GM20000 (cell line): ENCODE measurements at regions not wholly inside any gene's neighbourhood (a gene's known extent, or its start where the extent isn't known, plus 50 kb on each side); places are given as distances from the start of the nearest gene placed in this dataset.
"Not testable (repeated sequence)": the region's sequence is repeated elsewhere in the genome, so short reads cannot be mapped to it uniquely, and the experiment has no call there.

Experiments
- DNase-seq: peaks from one replicate; pipeline ENCODE4 v3.0.0; 2012; ENCODE audit warnings: low spot score
- CTCF ChIP-seq: IDR thresholded peaks from 2 replicates; pipeline ENCODE4 v1.5.1; 2012; ENCODE audit warnings: mild to moderate bottlenecking, control low read depth; ENCODE audit errors: extremely low read depth, missing control alignments

- no peak for DNase-seq
- TF ChIP-seq CTCF, result no peak
Observed at GRCh38 chr1:38584448-38585355, 274.9 kb downstream of the RRAGC start.

- not testable (repeated sequence) for DNase-seq
Observed at GRCh38 chr1:38583287-38583686, 276.3 kb downstream of the RRAGC start.

DNA sequence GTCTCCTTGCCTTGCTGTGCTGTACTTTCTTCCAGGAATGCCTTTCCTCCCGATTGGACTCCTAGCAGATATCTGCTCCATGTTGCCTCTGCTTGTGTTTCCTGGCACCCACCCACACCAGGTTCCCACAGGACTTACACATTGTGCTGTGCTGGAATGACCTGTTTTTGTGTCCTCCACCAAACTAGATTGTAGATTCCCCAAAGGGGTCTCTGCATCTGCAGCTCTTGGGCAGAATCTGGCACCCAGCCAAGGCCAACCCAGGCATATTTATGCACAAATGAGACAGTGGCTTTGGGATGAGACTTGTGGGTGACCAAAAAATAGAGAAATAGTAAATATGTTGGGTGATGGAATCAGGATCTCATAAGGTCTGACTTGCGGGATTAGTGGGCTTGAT lies 278.2 kb downstream of the RRAGC start:
- DNase-seq, result no peak
- TF ChIP-seq CTCF, result no peak

DNA sequence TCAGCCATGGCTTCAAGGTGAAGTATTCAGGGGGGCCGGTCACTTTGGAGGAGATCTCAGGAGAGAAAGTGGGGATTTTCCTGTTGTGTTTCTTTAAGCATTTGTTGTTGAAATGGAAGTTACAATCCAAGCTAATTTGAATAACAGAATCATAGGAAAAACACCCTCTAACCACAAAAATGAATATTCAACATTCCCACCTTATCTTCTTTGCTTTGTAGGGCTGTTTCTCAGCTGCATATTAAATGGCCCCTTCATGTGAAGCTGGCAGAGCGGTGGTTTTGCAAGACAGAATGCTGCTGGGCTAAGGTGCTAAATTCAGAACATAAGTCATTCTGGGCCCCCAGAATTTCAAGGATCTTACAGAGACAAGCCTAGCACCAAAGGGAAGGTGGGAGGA lies 279.0 kb downstream of the RRAGC start:
- no peak for TF ChIP-seq CTCF
- no peak for DNase-seq

DNA sequence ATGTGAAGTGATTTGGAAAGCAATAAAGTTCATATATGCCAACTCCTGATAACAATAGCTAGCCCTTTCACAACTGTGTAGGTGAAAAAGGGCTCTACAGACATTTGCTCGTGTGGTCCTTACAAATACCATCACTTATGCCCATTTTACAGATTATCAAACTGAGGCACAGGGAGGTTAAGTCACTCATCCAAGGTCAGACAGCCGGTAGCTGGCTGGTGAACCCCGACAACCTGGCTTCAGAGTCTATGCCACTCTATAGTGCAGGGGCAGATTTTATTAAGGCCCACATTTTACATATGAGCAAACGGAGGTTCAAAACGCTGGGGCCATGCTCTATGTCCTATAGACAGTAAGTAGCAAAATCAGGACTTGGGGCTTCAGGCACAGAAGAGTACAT lies 280.5 kb downstream of the RRAGC start:
- TF ChIP-seq CTCF, result no peak

DNA sequence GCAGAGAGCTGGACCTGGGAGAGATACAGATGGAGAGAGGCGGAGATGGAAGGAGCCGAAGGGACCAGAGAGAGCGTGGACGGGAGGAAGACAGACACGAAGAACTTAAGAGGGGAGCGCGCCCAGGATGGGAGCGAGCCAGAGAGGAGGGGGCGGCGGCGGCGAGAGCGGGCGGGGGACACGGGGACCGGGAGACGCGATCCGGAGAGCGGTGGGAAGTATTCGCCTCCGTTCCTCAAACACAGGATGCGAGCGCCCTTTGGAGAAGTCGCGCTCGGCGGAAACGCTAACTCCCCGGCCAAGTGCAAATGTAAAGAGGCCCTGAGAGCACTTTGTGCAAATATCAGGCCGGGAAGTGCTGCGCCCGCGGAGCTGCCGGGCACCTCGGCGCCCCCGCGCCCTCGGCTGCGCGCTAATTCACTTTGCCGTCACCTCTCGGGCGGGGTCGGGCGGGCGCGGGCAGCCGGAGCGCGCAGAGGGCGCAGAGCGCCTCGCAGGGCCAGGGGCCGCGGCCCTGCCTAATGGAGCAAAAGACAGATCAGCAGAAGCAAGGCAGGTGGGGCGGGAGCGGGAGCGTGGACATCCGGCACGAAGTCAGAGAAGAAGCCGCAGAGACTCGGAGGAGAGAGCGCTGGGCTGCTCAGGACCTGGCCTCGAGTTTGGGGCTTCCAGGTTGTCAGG lies 281.2 kb downstream of the RRAGC start:
- TF ChIP-seq CTCF, result no peak
- DNase-seq, result no peak

More for the DNA sequence above, 280.5 kb downstream of the RRAGC start:
- DNase-seq, result no peak

GRCh38 chr1:38577937-38578270 lies 281.7 kb downstream of the RRAGC start:
- TF ChIP-seq CTCF, result no peak
- DNase-seq, result no peak

DNA sequence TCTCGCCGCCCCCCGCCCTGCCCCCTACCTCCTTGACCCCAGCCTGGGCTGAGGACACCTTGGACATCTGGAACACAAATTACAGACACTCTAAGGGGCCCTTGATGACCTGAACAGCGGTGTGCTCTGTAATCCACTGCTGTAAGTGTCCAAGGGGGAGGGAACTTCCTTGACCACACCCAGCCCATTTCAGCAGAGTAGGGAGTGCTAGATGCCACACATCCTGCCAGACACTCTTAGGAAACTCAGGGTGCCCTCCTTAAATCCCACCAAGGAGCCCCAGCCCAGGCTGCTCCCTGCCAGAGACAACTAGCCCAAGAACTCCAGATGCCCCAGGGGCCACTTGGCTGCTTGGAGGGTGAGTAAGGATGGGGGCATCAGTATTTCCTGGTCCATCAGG lies 282.2 kb downstream of the RRAGC start:
- TF ChIP-seq CTCF, result no peak
- DNase-seq, result no peak
